ENCODE measurements at regions not wholly inside any gene's neighbourhood (a gene's known extent, or its start where the extent isn't known, plus 50 kb on each side); places are given as distances from the start of the nearest gene placed in this dataset.

DNA sequence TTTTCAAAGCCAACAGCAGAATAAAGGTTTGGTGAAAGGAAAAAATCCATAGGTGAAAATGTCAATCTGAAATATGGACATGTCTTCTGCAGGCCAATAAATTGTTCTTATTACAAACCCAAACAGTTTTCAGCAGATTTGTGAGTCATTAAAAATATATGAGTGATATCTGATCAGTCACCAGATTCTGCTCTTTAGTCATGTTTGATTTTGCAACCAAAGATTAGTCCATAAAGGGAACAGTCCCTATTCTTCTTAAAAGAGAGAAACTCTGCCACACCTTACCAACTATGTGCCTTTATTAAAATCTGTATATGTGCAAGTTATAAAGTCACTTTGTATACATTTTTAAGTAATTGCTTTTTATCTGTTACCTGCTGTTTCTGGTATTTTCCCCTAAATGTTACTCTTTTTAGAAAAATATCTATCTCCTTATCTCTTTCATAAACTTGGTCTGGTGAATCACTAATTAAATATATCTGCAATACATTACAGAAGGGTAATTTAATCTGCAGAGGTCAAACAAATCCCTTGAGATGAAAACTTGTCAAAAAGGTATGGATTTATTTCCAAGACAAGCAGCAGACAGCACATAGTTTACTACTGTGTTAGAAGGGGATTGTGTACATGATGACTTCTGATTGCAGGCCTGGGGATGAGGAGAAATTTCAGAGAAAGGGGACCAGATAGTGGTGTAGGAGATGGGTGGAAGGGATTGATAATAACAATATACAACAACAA lies 322.9 kb upstream of the NWD2 start:
- Histone ChIP-seq H3K36me3 (ENCODE audit: control insufficient read depth in 2 of 3, insufficient read depth in 3 of 3, low read length in 3 of 3) (no peaks in the 10 kb centered on the region), H3K4me3 (ENCODE audit: low read length in 3 of 3) (no peak overlapping the region), H3K4me1 (ENCODE audit: control insufficient read depth in 2 of 3, insufficient read depth in 2 of 3, low read depth in 1 of 3, low read length in 3 of 3) (no peaks in the 10 kb centered on the region), H3K27me3 (ENCODE audit: control insufficient read depth, insufficient read depth, low read length) (no peaks in the 10 kb centered on the region), H3K9ac (ENCODE audit: low read length in 3 of 3) (no peak overlapping the region), H3K27ac (ENCODE audit: low read depth in 2 of 2, low read length in 2 of 2) (no peak overlapping the region), H3K9me3 (ENCODE audit: control insufficient read depth in 2 of 3, insufficient read depth in 1 of 3, low read length in 3 of 3) (no peaks in the 10 kb centered on the region)
- FAIRE-seq = no peak
- no peak for DNase-seq
- TF ChIP-seq, protein P1, sequence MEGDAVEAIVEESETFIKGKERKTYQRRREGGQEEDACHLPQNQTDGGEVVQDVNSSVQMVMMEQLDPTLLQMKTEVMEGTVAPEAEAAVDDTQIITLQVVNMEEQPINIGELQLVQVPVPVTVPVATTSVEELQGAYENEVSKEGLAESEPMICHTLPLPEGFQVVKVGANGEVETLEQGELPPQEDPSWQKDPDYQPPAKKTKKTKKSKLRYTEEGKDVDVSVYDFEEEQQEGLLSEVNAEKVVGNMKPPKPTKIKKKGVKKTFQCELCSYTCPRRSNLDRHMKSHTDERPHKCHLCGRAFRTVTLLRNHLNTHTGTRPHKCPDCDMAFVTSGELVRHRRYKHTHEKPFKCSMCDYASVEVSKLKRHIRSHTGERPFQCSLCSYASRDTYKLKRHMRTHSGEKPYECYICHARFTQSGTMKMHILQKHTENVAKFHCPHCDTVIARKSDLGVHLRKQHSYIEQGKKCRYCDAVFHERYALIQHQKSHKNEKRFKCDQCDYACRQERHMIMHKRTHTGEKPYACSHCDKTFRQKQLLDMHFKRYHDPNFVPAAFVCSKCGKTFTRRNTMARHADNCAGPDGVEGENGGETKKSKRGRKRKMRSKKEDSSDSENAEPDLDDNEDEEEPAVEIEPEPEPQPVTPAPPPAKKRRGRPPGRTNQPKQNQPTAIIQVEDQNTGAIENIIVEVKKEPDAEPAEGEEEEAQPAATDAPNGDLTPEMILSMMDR (IDR thresholded peaks at IDR 0.05; ENCODE audit: borderline replicate concordance, extremely low read depth, insufficient read depth) = no peak
- intact Hi-C loops (cut with DNase I) = no loop called here

DNA sequence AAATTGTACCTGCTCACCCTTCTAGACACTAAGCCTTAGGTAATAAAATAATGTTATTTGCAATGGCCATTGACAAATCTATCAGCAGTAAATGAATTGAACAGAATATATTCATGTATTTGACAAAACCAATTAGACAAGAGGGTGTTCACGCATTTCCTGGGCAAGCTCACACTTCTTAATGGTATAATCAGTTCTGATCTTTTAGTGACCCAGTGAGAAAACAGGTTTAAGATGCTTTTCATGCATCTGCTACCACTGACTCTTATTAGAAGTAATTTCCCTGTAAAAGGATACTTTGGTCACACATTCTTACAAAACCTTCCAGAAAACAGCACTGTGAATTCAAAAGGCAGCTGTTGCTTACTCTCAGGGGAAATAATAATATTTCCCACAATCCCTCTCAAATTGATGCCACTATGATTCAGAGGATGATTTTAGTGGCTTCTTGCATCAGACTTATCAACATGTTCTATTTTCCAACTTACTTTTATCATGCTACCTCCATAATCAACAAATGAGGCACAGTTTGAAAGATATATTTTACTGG lies 313.9 kb upstream of the NWD2 start:
- H3K4me3 ChIP-seq (ENCODE audit: low read length in 3 of 3) = no peak overlapping the region
- H3K27ac ChIP-seq (ENCODE audit: low read depth in 2 of 2, low read length in 2 of 2) = no peak overlapping the region
- TF ChIP-seq, protein P1 (IDR thresholded peaks at IDR 0.05; ENCODE audit: borderline replicate concordance, extremely low read depth, insufficient read depth) = no peak
- intact Hi-C loops (cut with DNase I) = no loop called here
- FAIRE-seq (no peak), DNase-seq (no peak)
- H3K27me3 ChIP-seq (ENCODE audit: control insufficient read depth, insufficient read depth, low read length) = no peaks in the 10 kb centered on the region
- no peaks in the 10 kb centered on the region for H3K36me3 ChIP-seq (ENCODE audit: control insufficient read depth in 2 of 3, insufficient read depth in 3 of 3, low read length in 3 of 3)
- H3K4me1 ChIP-seq (ENCODE audit: control insufficient read depth in 2 of 3, insufficient read depth in 2 of 3, low read depth in 1 of 3, low read length in 3 of 3) = no peaks in the 10 kb centered on the region
- H3K9ac ChIP-seq (ENCODE audit: low read length in 3 of 3) = no peak overlapping the region
- no peaks in the 10 kb centered on the region for H3K9me3 ChIP-seq (ENCODE audit: control insufficient read depth in 2 of 3, insufficient read depth in 1 of 3, low read length in 3 of 3)

- intact Hi-C loops (cut with DNase I) = no loop called here
- Histone ChIP-seq H3K27ac (ENCODE audit: low read depth in 2 of 2, low read length in 2 of 2) (no peak overlapping the region), H3K36me3 (ENCODE audit: control insufficient read depth in 2 of 3, insufficient read depth in 3 of 3, low read length in 3 of 3) (no peaks in the 10 kb centered on the region), H3K9ac (ENCODE audit: low read length in 3 of 3) (no peak overlapping the region), H3K4me3 (ENCODE audit: low read length in 3 of 3) (no peak overlapping the region), H3K9me3 (ENCODE audit: control insufficient read depth in 2 of 3, insufficient read depth in 1 of 3, low read length in 3 of 3) (no peaks in the 10 kb centered on the region), H3K4me1 (ENCODE audit: control insufficient read depth in 2 of 3, insufficient read depth in 2 of 3, low read depth in 1 of 3, low read length in 3 of 3) (no peaks in the 10 kb centered on the region), H3K27me3 (ENCODE audit: control insufficient read depth, insufficient read depth, low read length) (no peaks in the 10 kb centered on the region)
- DNase-seq = no peak
- no peak for FAIRE-seq
- TF ChIP-seq, protein P1 (IDR thresholded peaks at IDR 0.05; ENCODE audit: borderline replicate concordance, extremely low read depth, insufficient read depth) = no peak
Measured at GRCh38 chr4:36944232-36944631, 300.3 kb upstream of the NWD2 start.
